Neural progenitor cell (in vitro differentiated cells): ENCODE measurements at regions not wholly inside any gene's neighbourhood (a gene's known extent, or its start where the extent isn't known, plus 50 kb on each side); places are given as distances from the start of the nearest gene placed in this dataset.

ENCODE experiments used
- DNase-seq: peaks from one replicate; pipeline ENCODE4 v3.0.0-alpha.2; 2016; ENCODE audit warnings: low spot score
- H2AFZ ChIP-seq: fragments of 200-600 bp; sonication (generic); replicated peaks from 2 replicates; pipeline ENCODE4 v1.6.1; 2016; ENCODE audit warnings: antibody characterized with exemption
- H3F3A ChIP-seq: fragments of 200-600 bp; sonication (generic); 2 replicates; pipeline ENCODE4 v1.6.1; 2016; ENCODE audit warnings: antibody characterized with exemption, low read depth
- H3K27ac ChIP-seq: fragments of 200-600 bp; sonication (generic); 2 replicates; pipeline ENCODE4 v1.5.1; 2016; ENCODE audit warnings: mild to moderate bottlenecking
- H3K27me3 ChIP-seq: fragments of 200-600 bp; sonication (generic); 2 replicates; pipeline ENCODE4 v1.6.1; 2016; ENCODE audit warnings: mild to moderate bottlenecking, moderate library complexity
- H3K36me3 ChIP-seq: fragments of 200-600 bp; sonication (generic); 2 replicates; pipeline ENCODE4 v1.5.1; 2016
- H3K4me1 ChIP-seq: fragments of 200-600 bp; sonication (generic); 2 replicates; pipeline ENCODE4 v1.6.1; 2016; ENCODE audit warnings: mixed run types
- H3K4me2 ChIP-seq: fragments of 200-600 bp; sonication (generic); 2 replicates; pipeline ENCODE4 v1.6.1; 2016
- H3K4me3 ChIP-seq: fragments of 200-600 bp; sonication (generic); 2 replicates; pipeline ENCODE4 v1.5.1; 2016
- H3K79me2 ChIP-seq: fragments of 200-600 bp; sonication (generic); 2 replicates; pipeline ENCODE4 v1.6.1; 2016; ENCODE audit warnings: low read depth
- H3K9ac ChIP-seq: fragments of 200-600 bp; sonication (generic); 2 replicates; pipeline ENCODE4 v1.6.1; 2016
- H3K9me3 ChIP-seq: fragments of 200-600 bp; sonication (generic); 2 replicates; pipeline ENCODE4 v1.5.1; 2016; ENCODE audit warnings: low read depth
- H4K20me1 ChIP-seq: fragments of 200-600 bp; sonication (generic); 2 replicates; pipeline ENCODE4 v1.6.1; 2016; ENCODE audit warnings: low read depth
- H3K27ac Mint-ChIP-seq: 3 replicates; pipeline ENCODE4 v1.8.0; 2021; ENCODE audit warnings: mixed read lengths
- H3K27me3 Mint-ChIP-seq: 2 replicates; pipeline ENCODE4 v1.8.0; 2022; ENCODE audit warnings: low read depth, mild to moderate bottlenecking, inconsistent platforms, moderate library complexity, mixed read lengths; ENCODE audit not compliant: insufficient read depth
- H3K36me3 Mint-ChIP-seq: 3 replicates; pipeline ENCODE4 v1.8.0; 2021; ENCODE audit warnings: mixed read lengths
- H3K4me1 Mint-ChIP-seq: 3 replicates; pipeline ENCODE4 v1.8.0; 2021; ENCODE audit warnings: mixed read lengths
- H3K4me3 Mint-ChIP-seq: 3 replicates; pipeline ENCODE4 v1.8.0; 2021; ENCODE audit warnings: mild to moderate bottlenecking, moderate library complexity, mixed read lengths
- H3K9me3 Mint-ChIP-seq: 3 replicates; pipeline ENCODE4 v1.8.0; 2020; ENCODE audit warnings: mixed read lengths
- CTCF ChIP-seq: fragments of 200-600 bp; sonication (generic); IDR thresholded peaks from 2 replicates; pipeline ENCODE4 v1.5.1; 2017; ENCODE audit warnings: antibody characterized with exemption, mild to moderate bottlenecking
- EZH2 ChIP-seq: fragments of 200-600 bp; sonication (generic); IDR thresholded peaks from 2 replicates; pipeline ENCODE4 v1.6.1; 2017; ENCODE audit warnings: antibody characterized with exemption, mild to moderate bottlenecking, moderate library complexity
- EZH2phosphoT487 ChIP-seq: fragments of 200-600 bp; sonication (generic); IDR thresholded peaks from 2 replicates; pipeline ENCODE4 v1.6.1; 2017; ENCODE audit warnings: antibody characterized with exemption

GRCh38 chr15:31464216-31465082 lies 137.8 kb downstream of the KLF13 start:
- no peak overlapping the region for H3K27ac ChIP-seq
- no peaks in the 10 kb centered on the region for H3K36me3 Mint-ChIP-seq
- peaks cover 2% of the 10 kb centered on the region for H3K4me1 Mint-ChIP-seq
- H2AFZ ChIP-seq: no peak overlapping the region
- H3K9me3 ChIP-seq: no peaks in the 10 kb centered on the region
- peaks cover 5% of the 10 kb centered on the region for H3K27me3 Mint-ChIP-seq
- H3K9me3 Mint-ChIP-seq: no peaks in the 10 kb centered on the region
- no peak overlapping the region for H3K4me3 ChIP-seq
- H3K4me3 Mint-ChIP-seq: no peak overlapping the region
- no peak overlapping the region for H3K9ac ChIP-seq
- H3K4me2 ChIP-seq: no peak overlapping the region
- H3F3A ChIP-seq: no peaks in the 10 kb centered on the region
- no peaks in the 10 kb centered on the region for H3K36me3 ChIP-seq
- H4K20me1 ChIP-seq: no peaks in the 10 kb centered on the region
- H3K27ac Mint-ChIP-seq: no peak overlapping the region
- no peak for DNase-seq
- H3K79me2 ChIP-seq: no peaks in the 10 kb centered on the region
- no peaks in the 10 kb centered on the region for H3K27me3 ChIP-seq
- H3K4me1 ChIP-seq: no peaks in the 10 kb centered on the region
- TF ChIP-seq CTCF (no peak), EZH2 (no peak), EZH2phosphoT487 (no peak)

GRCh38 chr15:31465083-31465955 lies 138.7 kb downstream of the KLF13 start:
- Histone ChIP-seq H3K79me2 (no peaks in the 10 kb centered on the region), H3K27ac (no peak overlapping the region), H3K36me3 (no peaks in the 10 kb centered on the region), H4K20me1 (no peaks in the 10 kb centered on the region), H3K9me3 (no peaks in the 10 kb centered on the region), H3K9ac (no peak overlapping the region), H3K4me3 (no peak overlapping the region), H3K27me3 (no peaks in the 10 kb centered on the region), H3K4me1 (no peaks in the 10 kb centered on the region), H3K4me2 (no peak overlapping the region), H3F3A (no peaks in the 10 kb centered on the region), H2AFZ (no peak overlapping the region)
- TF ChIP-seq EZH2: no peak
- no peak for TF ChIP-seq CTCF
- no peak for TF ChIP-seq EZH2phosphoT487
- peaks cover 5% of the 10 kb centered on the region for H3K27me3 Mint-ChIP-seq
- DNase-seq: no peak
- H3K9me3 Mint-ChIP-seq: no peaks in the 10 kb centered on the region
- H3K4me3 Mint-ChIP-seq: no peak overlapping the region
- no peaks in the 10 kb centered on the region for H3K36me3 Mint-ChIP-seq
- peaks cover 2% of the 10 kb centered on the region for H3K4me1 Mint-ChIP-seq
- H3K27ac Mint-ChIP-seq: no peak overlapping the region

GRCh38 chr15:31467361-31467760 lies 140.7 kb downstream of the KLF13 start:
- TF ChIP-seq EZH2phosphoT487 (no peak), CTCF (no peak), EZH2 (no peak)

More at GRCh38 chr15:31467361-31467760, 140.7 kb downstream of the KLF13 start:
- Histone ChIP-seq H3K9me3 (no peaks in the 10 kb centered on the region), H3K79me2 (no peaks in the 10 kb centered on the region), H3K36me3 (no peaks in the 10 kb centered on the region), H4K20me1 (no peaks in the 10 kb centered on the region), H3K4me1 (no peaks in the 10 kb centered on the region), H3K9ac (no peak overlapping the region), H3K27me3 (no peaks in the 10 kb centered on the region), H2AFZ (no peak overlapping the region), H3K4me3 (no peak overlapping the region), H3K27ac (no peak overlapping the region), H3K4me2 (no peak overlapping the region), H3F3A (no peaks in the 10 kb centered on the region)
- H3K9me3 Mint-ChIP-seq: no peaks in the 10 kb centered on the region
- H3K27me3 Mint-ChIP-seq: peaks cover 8% of the 10 kb centered on the region
- no peak overlapping the region for H3K4me3 Mint-ChIP-seq
- peaks cover 6% of the 10 kb centered on the region for H3K4me1 Mint-ChIP-seq
- H3K36me3 Mint-ChIP-seq: no peaks in the 10 kb centered on the region
- no peak for DNase-seq
- H3K27ac Mint-ChIP-seq: no peak overlapping the region
